Lung (tissue), 11 donors: ENCODE measurements at regions not wholly inside any gene's neighbourhood (a gene's known extent, or its start where the extent isn't known, plus 50 kb on each side); places are given as distances from the start of the nearest gene placed in this dataset.

ENCODE experiments used
- ATAC-seq: fragments of 200-7000 bp; cut with Tn5 transposase; one replicate; pipeline ENCODE4 v1.9.1; 2020; ENCODE audit warnings: moderate number of reproducible peaks; ENCODE audit not compliant: insufficient read depth, low FRiP score
- DNase-seq, 3 donors: peaks; one replicate each; pipeline ENCODE4 v3.0.0-alpha.2; 2013 to 2017
- H3K27ac ChIP-seq, 2 donors: one replicate each; pipeline ENCODE4 v1.5.1; 2013; ENCODE audit warnings: mild to moderate bottlenecking in 2 of 2, moderate library complexity in 2 of 2, control low read depth in 1 of 2, inconsistent platforms in 1 of 2, low read depth in 1 of 2, low read length in 1 of 2
- H3K27me3 ChIP-seq, 3 donors: one replicate each; pipeline ENCODE4 v1.5.1; 2013; ENCODE audit warnings: low read length in 2 of 3; ENCODE audit not compliant: control insufficient read depth in 3 of 3, insufficient read depth in 3 of 3
- H3K36me3 ChIP-seq, 4 donors: one replicate each; pipeline ENCODE4 v1.5.1; 2013; ENCODE audit warnings: low read length in 4 of 4, mild to moderate bottlenecking in 1 of 4, moderate library complexity in 1 of 4; ENCODE audit not compliant: control insufficient read depth in 4 of 4, insufficient read depth in 4 of 4
- H3K4me1 ChIP-seq, 5 donors: one replicate each; pipeline ENCODE4 v1.5.1; 2013; ENCODE audit warnings: low read length in 5 of 5, mild to moderate bottlenecking in 2 of 5, moderate library complexity in 1 of 5; ENCODE audit not compliant: control insufficient read depth in 5 of 5, insufficient read depth in 5 of 5
- H3K4me3 ChIP-seq: one replicate; pipeline ENCODE4 v1.5.1; 2013; ENCODE audit warnings: mild to moderate bottlenecking, control low read depth, moderate library complexity
- H3K9ac ChIP-seq, 2 donors: one replicate each; pipeline ENCODE4 v1.5.1; 2013; ENCODE audit warnings: low read length in 2 of 2, control low read depth in 1 of 2; ENCODE audit not compliant: insufficient read depth in 1 of 2
- H3K9me3 ChIP-seq, 4 donors: one replicate each; pipeline ENCODE4 v1.5.1; 2013; ENCODE audit warnings: low read length in 3 of 4, mild to moderate bottlenecking in 1 of 4, moderate library complexity in 1 of 4; ENCODE audit not compliant: control insufficient read depth in 4 of 4, insufficient read depth in 3 of 4
- CTCF ChIP-seq: IDR thresholded peaks from 2 replicates; pipeline ENCODE4 v1.5.1; 2012; ENCODE audit warnings: mild to moderate bottlenecking; ENCODE audit errors: control extremely low read depth, extremely low read depth
- WGBS, 2 donors: extraction: QIAGEN DNeasy Blood & Tissue Kit; methylation state at CpG; one replicate each; pipeline ENCODE4 v1.1.7; 2013; 5-methylcytosine and 5-hydroxymethylcytosine counted together
- donor health status: control.
- donor health status: control.
- donor health status: Bipolar disorder and iron deficiency.
- donor health status: healthy.
- donor health status: DM: yes; HTN: yes; CAD: no.

DNA sequence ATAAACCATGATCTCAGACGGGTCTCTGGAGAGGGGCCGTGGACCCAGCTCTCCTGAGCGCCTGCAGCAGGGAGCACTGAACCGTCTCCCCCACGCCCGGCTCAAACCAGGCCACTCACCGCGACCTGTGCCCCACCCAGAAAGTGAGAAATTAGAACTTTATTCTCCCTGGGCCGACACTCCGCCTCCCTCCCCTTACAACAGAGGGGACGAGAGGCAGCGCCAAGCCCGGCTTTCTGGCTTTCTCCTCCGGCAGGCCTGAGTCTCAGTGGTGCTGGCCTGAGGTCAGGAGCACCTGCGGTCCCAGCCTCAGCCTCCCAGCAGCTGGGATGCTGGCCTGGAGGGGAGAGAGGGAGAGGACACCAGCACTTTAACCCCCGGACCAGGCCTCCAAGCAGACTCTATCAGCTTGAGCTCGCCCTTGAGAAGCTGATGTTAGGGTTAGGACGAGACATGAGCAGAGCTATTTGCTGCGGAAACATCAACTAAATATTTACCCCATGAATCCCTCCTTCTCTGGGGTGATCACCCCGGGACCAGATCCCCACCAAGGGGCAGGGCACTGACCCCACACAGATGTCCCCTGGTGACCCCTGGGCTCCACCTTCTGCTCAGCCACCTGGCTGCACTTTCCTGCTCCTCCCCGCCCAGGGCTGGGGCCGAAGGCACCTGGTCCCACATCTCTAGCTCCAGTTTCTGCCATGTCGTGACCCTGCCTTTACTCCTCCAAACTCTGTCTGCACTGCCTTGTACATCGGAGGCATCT is 856.3 kb upstream of the SALL3 start:
- ATAC-seq, result no peak
- no peak overlapping the region for H3K4me3 ChIP-seq
- WGBS, 2 donors, result 75 to 81% methylated on average over 24 of the region's 24 CpGs
- peak overlapping the region in 1 of 2 donors; percentile 8 for H3K27ac ChIP-seq
- peaks cover 0 to 23% (median 14%) of the 10 kb centered on the region in 5 donors for H3K4me1 ChIP-seq
- H3K9me3 ChIP-seq, result peaks cover 0 to 7% (median 2%) of the 10 kb centered on the region in 4 donors
- TF ChIP-seq CTCF, result no peak
- H3K36me3 ChIP-seq, result no peaks in the 10 kb centered on the region
- no peak for DNase-seq
- no peaks in the 10 kb centered on the region for H3K27me3 ChIP-seq
- H3K9ac ChIP-seq, result no peak overlapping the region

- Histone ChIP-seq H3K9me3 (peaks cover 0 to 7% (median 2%) of the 10 kb centered on the region in 4 donors), H3K9ac (no peak overlapping the region), H3K27ac (no peak overlapping the region), H3K36me3 (no peaks in the 10 kb centered on the region), H3K4me3 (no peak overlapping the region), H3K27me3 (no peaks in the 10 kb centered on the region), H3K4me1 (peaks cover 0 to 23% (median 14%) of the 10 kb centered on the region in 5 donors)
- no peak for ATAC-seq
- WGBS, 2 donors, result 89 to 96% methylated on average over 34 of the region's 34 CpGs
- no peak for DNase-seq
- TF ChIP-seq CTCF, result no peak
These were observed 855.5 kb upstream of the SALL3 start for GRCh38 chr18:78123926-78124797.

GRCh38 chr18:78125206-78125896 is 854.3 kb upstream of the SALL3 start:
- TF ChIP-seq CTCF, result no peak
- Histone ChIP-seq H3K9ac (no peak overlapping the region), H3K27me3 (no peaks in the 10 kb centered on the region), H3K4me1 (peaks cover 0 to 32% (median 14%) of the 10 kb centered on the region in 5 donors), H3K4me3 (no peak overlapping the region), H3K9me3 (peaks cover 0 to 5% (median 0%) of the 10 kb centered on the region in 4 donors), H3K36me3 (no peaks in the 10 kb centered on the region), H3K27ac (no peak overlapping the region)
- ATAC-seq (no peak), DNase-seq (peak in 2 of 3 donors; percentile 52 to 55)
- WGBS, 2 donors, result 94 to 95% methylated on average over 7 of the region's 7 CpGs
